ENCODE measurements at regions not wholly inside any gene's neighbourhood (a gene's known extent, or its start where the extent isn't known, plus 50 kb on each side); places are given as distances from the start of the nearest gene placed in this dataset.
A peak's percentile ranks its signal among the peaks of the same experiment; 100 is the strongest.
"Not testable (repeated sequence)": the region's sequence is repeated elsewhere in the genome, so short reads cannot be mapped to it uniquely, and the experiment has no call there.

DNA sequence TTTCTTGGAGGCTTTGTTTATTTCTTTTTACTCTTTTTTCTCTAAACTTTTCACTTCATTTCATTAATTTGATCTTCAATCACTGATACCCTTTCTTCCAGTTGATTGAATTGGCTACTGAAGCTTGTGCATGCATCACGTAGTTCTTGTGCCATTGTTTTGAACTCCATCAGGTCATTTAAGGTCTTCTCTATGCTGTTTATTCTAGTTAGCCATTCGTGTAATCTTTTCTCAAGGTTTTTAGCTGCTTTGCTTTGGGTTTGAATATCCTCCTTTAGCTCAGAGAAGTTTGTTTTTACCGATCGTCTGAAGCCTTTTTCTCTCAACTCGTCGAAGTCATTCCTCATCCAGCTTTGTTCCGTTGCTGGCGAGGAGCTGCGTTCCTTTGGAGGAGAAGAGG is 189.9 kb downstream of the TTC6 start:
- not testable (repeated sequence) for FAIRE-seq

DNA sequence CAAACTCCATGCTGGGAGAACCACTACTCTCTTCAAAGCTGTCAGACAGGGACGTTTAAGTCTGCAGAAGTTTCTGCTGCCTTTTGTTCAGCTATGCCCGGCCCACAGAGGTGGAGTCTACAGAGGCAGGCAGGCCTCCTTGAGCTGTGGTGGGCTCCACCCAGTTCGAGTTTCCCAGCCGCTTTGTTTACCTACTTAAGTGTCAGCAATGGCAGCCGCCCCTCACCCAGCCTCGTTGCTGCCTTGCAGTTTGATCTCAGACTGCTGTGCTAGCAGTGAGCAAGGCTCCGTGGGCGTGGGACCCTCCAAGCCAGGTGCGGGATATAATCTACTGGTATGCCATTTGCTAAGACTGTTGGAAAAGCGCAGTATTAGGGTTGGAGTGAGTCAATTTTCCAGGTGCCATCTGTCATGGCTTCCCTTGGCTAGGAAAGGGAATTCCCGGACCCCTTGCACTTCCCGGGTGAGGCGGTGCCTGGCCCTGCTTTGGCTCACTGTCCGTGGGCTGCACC is 190.7 kb downstream of the TTC6 start:
- not testable (repeated sequence) for FAIRE-seq; DNase-seq (ENCODE audit: low spot score)

More for the DNA sequence above, 189.9 kb downstream of the TTC6 start:
- DNase-seq (ENCODE audit: low spot score), result not testable (repeated sequence)

DNA sequence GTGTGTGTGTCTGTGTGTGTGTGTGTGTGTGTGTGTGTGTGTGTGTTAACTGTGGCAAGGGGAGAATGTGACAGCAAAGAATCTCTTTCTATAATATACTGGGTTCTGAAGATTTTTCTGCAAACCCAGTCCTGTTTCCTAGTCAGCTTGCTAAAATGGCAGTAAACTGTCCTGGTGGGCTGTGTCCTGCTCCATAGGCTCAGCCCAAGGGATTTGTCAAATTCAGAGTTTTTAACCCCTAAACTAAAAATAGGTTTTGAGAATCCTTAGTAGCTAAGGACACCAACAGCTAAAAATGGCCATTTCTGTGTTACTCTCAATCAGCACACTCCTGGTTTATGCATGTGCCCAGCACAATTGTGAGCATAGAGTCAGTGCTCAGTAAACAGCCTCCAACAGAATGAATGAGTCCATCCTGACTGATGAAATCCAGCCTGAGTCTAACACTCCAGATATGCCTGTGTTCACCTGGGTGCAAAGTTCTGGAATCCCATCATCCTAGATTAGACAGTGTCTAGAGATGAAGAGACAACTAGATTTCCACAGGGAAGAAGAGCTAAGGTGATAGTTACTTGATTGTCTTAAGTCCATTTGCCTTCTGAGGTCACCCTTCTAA is 192.6 kb downstream of the TTC6 start:
- DNase-seq (ENCODE audit: low spot score) (no peak), FAIRE-seq (no peak)

DNA sequence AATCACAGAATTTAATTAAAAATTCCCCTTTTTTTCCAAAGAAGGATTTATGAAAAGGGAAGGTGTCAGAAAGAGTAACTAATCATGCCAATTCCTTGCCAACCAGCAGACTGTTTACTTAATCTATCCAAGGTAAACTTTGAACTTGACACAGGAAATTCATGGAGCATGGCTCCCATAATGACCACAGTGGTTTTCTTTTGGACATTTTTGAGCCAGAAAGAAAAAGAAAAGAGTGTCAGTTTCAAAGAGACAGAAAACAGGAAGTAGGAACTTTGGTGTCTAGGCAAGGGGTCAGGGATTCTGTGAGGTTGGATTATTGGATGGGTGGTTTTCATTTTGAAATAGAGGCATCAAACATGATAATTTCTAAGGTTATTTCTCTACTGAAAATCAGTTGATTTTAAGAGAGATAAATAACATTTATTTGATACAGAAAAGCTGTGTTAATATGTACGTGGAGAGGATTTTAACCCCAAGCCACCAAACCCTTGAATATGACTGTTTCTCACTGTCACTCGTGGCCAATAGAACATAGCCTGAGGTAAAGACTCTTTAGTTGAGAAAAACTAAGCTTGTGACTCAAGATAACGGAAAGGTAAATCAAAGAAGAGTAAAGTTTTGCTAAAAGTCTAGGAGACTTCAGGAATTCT is 196.1 kb downstream of the TTC6 start:
- FAIRE-seq, result no peak
- DNase-seq (ENCODE audit: low spot score), result no peak

DNA sequence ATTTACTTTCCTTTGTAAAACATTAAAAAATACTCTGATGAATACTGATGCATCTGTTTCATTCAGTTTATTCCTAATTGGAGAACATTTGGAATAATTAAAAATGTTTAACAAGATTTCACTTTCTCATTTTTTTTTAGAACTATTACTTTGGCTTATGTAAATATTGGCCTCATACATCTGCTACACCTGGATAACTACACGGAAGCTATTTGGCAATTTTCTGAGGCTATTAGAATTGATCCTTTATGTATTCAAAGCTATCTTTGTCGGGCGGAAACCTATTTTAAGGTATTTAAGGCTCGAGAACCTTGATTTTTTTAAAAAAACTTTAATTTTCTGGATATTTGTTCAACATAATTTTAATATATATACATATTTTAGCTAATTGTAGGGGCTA is 196.7 kb downstream of the TTC6 start:
- FAIRE-seq (no peak), DNase-seq (ENCODE audit: low spot score) (no peak)

DNA sequence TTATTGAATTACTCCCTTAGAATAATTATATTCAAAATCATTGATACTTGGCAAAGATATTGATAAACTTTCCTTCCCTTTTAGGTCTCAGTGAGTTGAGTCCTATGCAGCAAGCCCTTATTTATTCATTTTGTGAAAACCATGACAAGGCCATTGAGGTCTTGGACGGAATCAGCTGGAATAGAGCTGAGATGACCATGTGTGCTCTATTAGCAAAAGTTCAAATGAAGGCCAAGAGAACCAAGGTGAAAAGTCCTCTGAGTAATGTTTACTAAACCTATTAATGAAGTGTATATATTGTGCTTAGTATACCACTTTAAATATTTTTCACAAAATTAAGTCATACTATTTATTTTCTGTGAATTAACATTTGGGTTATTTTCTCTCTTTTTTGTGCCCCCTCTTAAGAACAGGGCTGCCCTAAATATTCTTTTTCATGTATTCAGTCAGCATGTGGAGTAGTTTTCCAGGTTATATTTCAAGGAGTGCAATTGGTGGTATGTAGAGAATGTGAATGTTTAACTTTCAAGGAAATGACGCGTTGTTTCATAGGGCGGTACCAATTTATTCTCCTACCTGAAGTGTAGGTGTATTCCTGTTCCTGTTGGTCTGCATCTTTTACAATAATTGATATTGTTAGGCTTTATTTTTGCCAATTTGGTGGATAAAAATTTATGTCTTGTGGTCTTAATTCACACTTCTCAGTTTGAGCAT is 201.4 kb downstream of the TTC6 start:
- DNase-seq (ENCODE audit: low spot score), result no peak
- FAIRE-seq, result no peak

DNA sequence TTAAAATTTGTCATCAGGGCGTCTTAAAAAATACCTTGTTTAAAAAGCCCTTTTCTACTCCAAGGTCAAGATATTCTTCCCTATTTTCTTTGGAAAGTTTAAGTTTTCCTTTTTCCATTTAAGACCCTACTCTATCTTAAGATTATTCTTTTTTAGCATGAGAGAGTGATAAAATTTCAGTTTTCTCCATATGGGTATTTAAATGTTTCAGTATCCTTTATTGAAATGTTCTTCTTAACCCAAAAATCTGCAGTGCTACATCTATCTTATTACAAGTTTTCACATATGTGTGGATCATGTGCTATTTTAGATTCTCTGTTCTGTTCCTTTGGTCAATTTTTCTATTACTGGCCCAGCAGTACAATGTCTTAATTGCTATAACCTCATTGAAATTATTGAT is 202.2 kb downstream of the TTC6 start:
- no peak for FAIRE-seq
- DNase-seq (ENCODE audit: low spot score), result no peak

DNA sequence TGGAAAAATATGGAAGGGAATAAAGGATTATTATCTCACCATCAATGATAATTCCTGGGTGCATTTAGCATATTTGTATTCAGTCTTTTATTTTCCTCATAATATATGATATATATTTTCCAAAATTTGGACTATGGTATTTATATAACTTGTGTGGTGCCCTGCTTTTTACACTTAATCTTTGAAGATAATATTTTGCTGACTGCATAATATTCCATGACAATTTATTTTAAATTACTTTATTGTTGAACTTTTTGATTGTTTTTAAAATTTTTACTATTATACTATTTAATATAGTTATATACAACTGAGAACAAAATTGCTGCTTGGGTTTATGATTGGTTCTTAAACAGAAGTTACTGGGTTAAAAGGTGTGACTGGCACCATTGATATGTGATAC is 212.3 kb downstream of the TTC6 start:
- DNase-seq (ENCODE audit: low spot score) (no peak), FAIRE-seq (no peak)

DNA sequence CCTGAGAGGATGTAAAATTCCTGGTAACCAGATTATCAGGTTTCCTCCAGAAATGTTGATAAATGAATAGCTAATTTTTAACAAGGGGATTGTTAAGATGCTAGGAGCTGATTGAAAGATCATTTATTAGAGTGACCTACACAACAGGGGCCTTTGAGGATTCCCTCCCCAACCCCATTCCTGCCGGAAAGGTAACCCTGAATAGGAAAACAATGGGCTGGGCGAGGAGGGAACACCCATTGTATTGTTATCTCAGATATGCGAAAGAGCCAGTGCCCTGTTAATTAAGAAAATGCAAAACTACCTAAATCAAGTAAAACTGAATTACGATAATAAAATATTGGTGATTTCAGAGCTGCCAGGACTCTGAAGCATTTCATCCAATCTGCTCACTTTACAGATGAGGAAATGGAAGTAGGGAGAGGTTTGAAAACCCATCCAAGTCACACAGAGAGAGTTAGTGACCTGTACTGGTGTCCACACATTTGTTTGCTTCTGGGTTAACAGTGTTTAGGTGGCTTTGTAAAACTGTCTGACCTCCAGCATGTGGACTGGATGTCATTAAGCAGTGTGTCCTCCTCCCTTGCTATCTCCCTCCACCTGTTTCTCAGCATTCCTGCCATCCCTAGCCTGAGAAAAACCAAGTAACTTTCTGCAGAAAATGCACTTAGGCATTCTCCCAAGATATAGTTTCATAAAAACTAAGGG is 214.8 kb downstream of the TTC6 start:
- FAIRE-seq (no peak), DNase-seq (ENCODE audit: low spot score) (no peak)

DNA sequence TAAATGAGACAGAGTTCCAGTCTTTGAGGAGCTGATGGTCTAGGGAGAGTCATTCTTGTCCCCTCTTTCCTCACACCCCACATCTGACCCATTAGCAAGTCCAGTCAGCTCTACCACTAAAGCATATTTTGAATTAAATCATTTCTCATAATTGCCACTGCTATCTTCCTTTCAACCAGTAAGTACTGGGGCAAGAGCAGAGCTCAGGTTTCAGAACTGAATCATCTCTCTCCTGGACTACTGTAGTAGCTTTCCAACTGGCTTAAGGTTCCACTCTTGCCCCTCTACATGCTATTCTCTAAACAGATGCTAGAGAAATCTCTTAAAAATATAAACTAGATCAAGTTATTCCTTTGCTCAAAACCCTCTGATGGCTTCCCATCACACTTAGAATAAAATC is 218.3 kb downstream of the TTC6 start:
- FAIRE-seq, result no peak
- DNase-seq (ENCODE audit: low spot score), result no peak

DNA sequence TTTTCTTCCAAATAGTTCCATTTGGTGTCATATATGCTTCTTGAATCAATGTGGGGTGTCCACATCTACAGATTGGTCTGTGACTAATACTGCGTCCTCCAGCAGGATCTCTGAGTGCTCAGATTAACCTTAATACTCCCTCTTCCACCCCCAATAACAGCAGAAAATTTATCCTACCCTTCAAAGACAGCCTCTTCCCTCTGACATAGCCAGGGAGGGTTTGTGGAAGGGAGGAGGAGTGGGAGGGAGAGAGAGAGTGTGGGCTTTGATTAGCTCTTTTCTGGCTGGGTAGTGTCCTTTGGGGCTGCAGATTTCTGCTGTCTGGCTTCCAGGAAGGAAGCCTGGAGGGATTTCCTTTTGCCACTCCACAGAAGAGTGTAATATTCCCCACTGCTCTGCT is 220.7 kb downstream of the TTC6 start:
- FAIRE-seq, result no peak

DNA sequence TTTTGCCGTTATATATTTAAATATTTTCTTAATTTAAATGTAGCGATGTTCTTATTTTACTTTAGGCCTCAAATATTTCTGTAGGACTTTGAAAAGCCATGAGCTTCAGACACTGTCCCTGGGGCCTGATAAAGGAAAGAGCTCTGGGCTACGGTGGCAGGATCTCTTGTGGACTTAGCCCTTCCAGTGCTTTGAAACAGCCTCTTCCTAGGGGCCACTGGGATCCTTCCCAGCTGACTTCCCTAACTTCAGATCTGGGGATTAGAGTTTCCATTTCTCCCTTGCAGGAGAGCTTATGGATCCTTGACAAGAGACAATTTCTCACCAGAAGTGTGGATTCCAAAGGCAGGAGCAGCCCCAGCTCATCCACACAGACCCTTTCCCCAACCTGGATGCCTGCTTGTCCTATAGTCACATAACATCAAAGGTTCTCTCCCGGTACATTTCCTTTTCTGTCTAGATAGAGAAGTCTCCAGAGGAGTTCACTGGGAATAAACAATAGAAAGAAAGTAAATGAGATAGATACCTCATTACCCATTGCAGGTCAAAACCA is 221.4 kb downstream of the TTC6 start:
- no peak for FAIRE-seq

More for the DNA sequence above, 220.7 kb downstream of the TTC6 start:
- no peak for DNase-seq (ENCODE audit: low spot score)

DNA sequence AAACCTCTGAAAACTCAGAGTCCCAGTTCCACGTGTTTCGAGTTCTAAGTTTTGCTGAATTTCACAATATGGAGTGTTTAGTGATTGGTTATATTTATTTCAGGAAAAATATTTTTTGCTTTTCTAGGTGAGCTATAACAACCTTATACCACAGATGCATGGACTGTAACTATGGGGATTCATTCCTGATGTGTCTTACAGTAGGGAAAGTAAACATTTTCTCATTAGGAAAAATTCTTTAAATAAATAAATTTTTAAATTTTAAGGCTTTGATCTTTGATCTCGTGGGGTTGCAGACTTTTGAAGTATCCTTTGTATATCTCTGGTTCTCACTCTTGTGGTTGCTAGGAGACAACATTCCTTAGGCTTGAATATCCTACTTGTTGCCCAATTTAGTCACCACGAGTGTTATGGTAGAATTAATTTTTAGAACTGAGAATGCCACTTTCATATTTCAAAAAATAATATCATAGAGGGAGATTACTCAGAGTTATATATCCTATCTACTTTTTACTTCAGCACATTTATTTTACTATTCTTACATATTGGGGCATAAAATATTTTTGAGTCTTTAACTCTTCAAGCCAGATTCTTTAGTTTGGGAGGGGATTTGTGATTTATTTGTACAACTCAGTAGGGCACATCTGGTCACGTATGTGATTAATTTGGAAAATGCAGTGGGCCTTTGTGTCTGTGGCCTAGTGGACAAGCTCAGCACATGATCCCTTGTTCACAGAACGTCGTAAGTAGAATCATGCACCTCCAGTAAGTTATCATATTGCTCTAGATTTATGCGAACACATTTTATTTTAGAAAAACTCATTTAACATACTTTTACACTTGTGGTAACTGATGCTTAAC is 224.0 kb downstream of the TTC6 start:
- FAIRE-seq (no peak), DNase-seq (ENCODE audit: low spot score) (peak; percentile 36)

More for the DNA sequence above, 221.4 kb downstream of the TTC6 start:
- no peak for DNase-seq (ENCODE audit: low spot score)

DNA sequence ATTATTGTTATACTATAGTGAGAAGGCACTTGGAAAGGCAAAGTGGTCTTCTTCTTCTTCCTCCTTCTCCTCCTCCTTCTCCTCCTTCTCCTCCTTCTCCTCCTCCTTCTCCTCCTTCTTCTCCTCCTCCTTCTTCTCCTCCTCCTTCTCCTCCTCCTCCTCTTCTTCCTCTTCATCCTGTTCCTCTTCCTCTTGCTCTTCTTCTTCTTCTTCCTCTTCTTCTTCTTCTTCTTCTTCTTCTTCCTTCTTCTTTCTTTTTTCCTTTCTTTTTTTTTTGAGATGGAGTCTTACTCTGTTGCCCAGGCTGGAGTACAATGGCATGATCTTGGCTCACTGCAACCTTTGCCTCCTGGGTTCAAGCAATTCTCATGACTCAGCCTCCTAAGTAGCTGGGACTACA is 225.4 kb downstream of the TTC6 start:
- not testable (repeated sequence) for DNase-seq (ENCODE audit: low spot score); FAIRE-seq

DNA sequence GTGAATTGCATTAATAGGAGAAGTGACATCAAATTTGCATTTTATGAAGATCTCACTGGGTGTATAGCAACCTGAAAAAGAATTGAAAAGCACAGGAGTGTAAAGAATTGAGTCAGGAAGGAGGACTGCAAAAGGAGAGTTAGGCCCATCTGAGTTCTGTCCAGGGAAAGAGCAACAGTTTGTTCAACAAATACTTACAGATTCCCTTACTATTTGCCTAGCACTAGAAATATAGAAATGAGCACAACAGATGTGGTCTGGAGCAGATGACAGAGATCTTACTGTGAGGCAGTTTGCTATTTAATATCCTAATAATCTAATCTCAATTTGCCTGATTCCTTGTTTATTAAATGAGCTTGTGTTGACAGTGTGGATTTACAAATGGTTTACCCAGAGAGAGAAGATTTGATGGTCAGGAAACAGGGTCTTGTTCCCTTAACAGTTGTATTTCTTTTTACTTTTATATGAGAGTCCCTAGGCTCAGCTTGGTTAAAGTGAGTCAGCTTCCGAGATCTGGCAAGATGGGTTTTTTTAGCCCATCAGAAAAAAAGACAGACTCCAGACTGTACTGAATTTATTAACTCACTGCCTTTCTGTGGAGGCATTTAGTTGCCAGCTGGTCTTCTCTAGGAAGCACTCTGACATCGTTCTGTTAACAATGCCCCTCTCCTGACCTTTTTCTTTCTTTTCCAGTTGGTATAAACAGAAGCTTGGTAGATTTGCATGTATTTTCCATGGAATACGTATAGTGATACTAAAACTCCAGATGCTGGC is 229.7 kb downstream of the TTC6 start:
- DNase-seq (ENCODE audit: low spot score), result no peak
- FAIRE-seq, result no peak

DNA sequence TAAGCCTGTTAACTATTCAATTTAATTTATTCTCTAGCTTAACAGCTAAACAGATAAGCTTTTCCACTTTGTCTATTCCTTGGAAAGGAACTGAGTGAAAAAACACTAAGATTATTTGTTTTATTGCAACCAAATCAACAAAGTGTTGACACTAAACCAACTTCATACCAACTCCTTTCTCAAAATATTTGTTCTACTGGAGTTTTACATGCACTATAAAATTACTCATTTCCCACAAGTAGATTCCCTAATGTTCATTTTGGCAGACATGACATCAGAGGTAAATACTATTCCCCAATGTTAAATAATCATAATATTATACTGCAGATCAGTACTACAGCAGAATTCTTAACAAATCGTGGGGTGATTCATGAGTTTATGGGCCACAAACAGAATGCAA is 231.4 kb downstream of the TTC6 start:
- DNase-seq (ENCODE audit: low spot score) (no peak), FAIRE-seq (no peak)

DNA sequence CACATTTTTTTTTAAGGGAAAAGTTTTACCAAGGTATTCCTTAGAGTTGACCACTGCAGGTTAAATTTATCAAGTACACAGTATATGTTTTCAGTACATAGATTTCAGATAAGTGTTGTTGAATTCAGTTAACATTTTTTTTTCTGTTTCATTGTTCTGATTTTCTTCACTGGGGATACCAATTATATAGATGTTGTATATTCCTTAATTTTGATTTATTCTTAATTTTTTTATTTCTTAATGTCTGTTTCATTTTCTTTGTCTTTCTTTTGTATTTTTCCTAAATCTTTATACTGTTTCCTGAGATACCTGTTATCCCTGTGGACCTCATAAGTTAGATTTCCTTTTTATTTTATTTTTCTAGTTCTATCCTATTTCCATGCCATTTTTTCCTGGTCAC is 234.8 kb downstream of the TTC6 start:
- DNase-seq (ENCODE audit: low spot score) (no peak), FAIRE-seq (no peak)

DNA sequence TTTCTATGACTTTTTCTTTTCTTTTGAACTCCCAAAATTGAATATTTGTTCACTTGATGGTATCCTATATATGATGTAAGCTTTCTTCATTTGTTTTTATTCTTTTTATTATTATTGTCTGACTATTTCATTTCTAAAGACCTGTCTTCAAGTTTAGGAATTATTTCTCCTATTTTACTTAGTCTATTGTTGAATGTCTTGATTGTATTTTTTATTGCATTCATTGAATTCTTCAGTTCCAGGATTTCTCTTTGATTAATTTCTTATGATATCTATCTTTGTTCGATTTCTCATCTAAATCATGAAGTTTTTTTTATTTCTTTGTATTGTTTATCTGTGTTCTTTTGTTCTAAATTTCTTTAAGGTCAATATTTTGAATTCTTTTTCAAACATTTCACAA is 238.8 kb downstream of the TTC6 start:
- FAIRE-seq, result no peak
- no peak for DNase-seq (ENCODE audit: low spot score)

DNA sequence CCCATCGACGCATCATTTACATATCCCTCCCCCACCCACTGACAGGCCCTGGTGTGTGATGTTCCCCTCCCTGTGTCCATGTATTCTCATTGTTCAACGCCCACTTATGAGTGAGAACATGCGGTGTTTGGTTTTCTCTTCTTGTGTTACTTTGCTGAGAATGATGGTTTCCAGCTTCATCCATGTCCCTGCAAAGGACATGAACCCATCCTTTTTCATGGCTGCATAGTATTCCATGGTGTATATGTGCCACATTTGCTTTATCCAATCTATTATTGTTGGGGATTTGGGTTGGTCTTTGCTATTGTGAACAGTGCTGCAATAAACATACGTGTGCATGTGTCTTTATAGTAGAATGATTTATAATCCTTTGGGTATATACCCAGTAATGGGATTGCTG is 243.3 kb downstream of the TTC6 start:
- DNase-seq (ENCODE audit: low spot score); FAIRE-seq: not testable (repeated sequence)

DNA sequence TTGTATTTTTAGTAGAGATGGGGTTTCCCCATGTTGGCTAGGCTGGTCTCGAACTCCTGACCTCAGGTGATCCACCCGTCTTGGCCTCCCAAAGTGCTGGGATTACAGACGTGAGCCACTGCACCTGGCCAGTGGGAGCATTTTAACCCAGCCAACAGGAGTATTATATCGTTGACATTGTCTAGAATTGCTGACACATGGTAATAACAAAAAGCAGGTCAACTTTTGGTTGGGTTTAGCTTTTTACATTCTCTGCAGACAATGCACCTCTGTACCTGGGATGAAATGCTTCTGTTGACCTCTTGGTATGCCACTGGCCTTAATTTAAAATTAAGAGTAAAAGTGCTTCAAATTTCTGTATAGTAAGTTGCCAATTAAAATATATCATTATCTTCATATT is 245.6 kb downstream of the TTC6 start:
- not testable (repeated sequence) for DNase-seq (ENCODE audit: low spot score); FAIRE-seq
